ENCODE measurements at regions not wholly inside any gene's neighbourhood (a gene's known extent, or its start where the extent isn't known, plus 50 kb on each side); places are given as distances from the start of the nearest gene placed in this dataset.

DNA sequence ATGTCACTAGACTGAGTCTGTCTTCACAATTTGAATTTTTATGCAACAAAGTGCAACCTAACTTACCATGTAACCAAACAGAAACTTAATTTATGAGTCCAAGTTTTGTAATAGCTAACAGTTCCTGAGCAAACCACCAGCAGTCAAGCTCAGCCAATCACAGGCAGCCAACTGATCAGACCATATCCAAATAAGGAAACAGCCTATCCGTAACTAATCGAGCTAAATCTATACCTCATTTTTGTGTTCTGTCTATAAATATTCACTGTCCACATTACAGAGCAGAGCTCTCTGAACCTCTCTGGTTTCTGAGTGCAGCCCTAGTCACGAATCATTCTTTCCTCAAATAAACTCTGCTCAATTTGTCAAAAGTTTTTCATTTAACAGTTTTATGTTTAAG lies 367.6 kb downstream of the PRR32 start:
- Histone ChIP-seq H3K9me3 (ENCODE audit: control insufficient read depth in 4 of 4, low read length in 3 of 4) (no peaks in the 10 kb centered on the region), H3K4me1 (ENCODE audit: control insufficient read depth in 4 of 4, insufficient read depth in 4 of 4, low read length in 3 of 4) (no peaks in the 10 kb centered on the region), H3K27ac (ENCODE audit: low read depth in 1 of 2, low read length in 2 of 2) (no peak overlapping the region), H3K27me3 (ENCODE audit: control insufficient read depth in 4 of 4, insufficient read depth in 4 of 4, low read length in 3 of 4) (no peaks in the 10 kb centered on the region), H3K9ac (ENCODE audit: low read depth in 1 of 2, low read length in 2 of 2) (no peak overlapping the region), H3K36me3 (ENCODE audit: control insufficient read depth in 4 of 4, insufficient read depth in 3 of 4, low read depth in 1 of 4, low read length in 3 of 4) (no peaks in the 10 kb centered on the region), H3K4me3 (ENCODE audit: low read depth in 1 of 3, low read length in 3 of 3) (no peak overlapping the region)
- 75% methylated on average over 3 of the region's 3 CpGs for WGBS
- DNase-seq (ENCODE audit: low spot score) = no peak
- TF ChIP-seq NR2F2 (IDR thresholded peaks at IDR 0.05) (no peak), SP1 (IDR thresholded peaks at IDR 0.05) (no peak), HNF4G (IDR thresholded peaks at IDR 0.05) (no peak), FOXA2 (IDR thresholded peaks at IDR 0.05) (no peak), JUND (IDR thresholded peaks at IDR 0.05) (no peak)
- TF ChIP-seq, protein P1, sequence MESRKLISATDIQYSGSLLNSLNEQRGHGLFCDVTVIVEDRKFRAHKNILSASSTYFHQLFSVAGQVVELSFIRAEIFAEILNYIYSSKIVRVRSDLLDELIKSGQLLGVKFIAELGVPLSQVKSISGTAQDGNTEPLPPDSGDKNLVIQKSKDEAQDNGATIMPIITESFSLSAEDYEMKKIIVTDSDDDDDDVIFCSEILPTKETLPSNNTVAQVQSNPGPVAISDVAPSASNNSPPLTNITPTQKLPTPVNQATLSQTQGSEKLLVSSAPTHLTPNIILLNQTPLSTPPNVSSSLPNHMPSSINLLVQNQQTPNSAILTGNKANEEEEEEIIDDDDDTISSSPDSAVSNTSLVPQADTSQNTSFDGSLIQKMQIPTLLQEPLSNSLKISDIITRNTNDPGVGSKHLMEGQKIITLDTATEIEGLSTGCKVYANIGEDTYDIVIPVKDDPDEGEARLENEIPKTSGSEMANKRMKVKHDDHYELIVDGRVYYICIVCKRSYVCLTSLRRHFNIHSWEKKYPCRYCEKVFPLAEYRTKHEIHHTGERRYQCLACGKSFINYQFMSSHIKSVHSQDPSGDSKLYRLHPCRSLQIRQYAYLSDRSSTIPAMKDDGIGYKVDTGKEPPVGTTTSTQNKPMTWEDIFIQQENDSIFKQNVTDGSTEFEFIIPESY (IDR thresholded peaks at IDR 0.05) = no peak

DNA sequence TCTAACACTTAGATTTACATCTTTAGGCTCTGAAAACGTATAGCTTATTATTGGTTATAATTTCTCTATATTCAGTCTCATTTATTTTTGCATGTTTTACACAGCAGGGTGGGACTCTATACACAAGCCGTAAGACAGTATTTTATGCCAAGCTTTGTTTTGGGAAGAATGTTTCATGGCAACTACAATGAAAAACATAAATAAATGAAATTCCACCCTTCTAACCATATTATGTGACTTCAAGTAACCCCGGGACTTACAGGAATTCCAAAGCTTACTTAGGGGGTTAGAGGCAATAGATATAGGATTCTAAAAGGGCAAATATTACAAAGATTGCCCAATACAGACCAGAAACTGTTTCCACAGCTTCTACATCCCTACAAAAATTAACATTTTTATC lies 370.9 kb downstream of the PRR32 start:
- Histone ChIP-seq H3K9ac (ENCODE audit: low read depth in 1 of 2, low read length in 2 of 2) (no peak overlapping the region), H3K27me3 (ENCODE audit: control insufficient read depth in 4 of 4, insufficient read depth in 4 of 4, low read length in 3 of 4) (no peaks in the 10 kb centered on the region), H3K4me1 (ENCODE audit: control insufficient read depth in 4 of 4, insufficient read depth in 4 of 4, low read length in 3 of 4) (no peaks in the 10 kb centered on the region), H3K4me3 (ENCODE audit: low read depth in 1 of 3, low read length in 3 of 3) (no peak overlapping the region), H3K36me3 (ENCODE audit: control insufficient read depth in 4 of 4, insufficient read depth in 3 of 4, low read depth in 1 of 4, low read length in 3 of 4) (no peaks in the 10 kb centered on the region), H3K27ac (ENCODE audit: low read depth in 1 of 2, low read length in 2 of 2) (no peak overlapping the region), H3K9me3 (ENCODE audit: control insufficient read depth in 4 of 4, low read length in 3 of 4) (peaks cover 0 to 3% (median 0%) of the 10 kb centered on the region in 4 donors)
- TF ChIP-seq HNF4G (IDR thresholded peaks at IDR 0.05) = no peak
- TF ChIP-seq RAD21 (IDR thresholded peaks at IDR 0.05) = no peak
- WGBS = 54% methylated on average over 3 of the region's 3 CpGs
- no peak for DNase-seq (ENCODE audit: low spot score)

DNA sequence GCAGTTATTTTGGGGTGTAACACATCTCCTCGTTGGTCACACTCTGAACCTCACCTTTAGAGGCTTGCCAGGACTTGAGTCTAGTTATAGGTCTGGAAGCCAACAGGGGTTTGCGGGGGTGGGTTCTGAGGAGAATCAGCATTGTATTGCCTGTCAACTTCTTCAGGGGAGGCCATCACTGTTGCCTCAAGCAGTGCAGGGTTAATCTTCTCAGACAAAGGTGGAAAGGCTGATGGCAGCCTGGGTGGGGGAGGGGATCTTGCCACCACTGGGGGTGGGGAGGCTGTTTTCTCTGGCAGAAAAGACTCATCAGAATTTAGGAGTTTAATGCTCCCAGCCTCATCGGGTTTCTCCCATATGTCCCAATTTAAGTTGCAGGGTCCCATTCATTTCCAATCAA lies 387.8 kb downstream of the PRR32 start:
- no peak for DNase-seq (ENCODE audit: low spot score)
- no peak for TF ChIP-seq HNF4G (IDR thresholded peaks at IDR 0.05)
- no peak for TF ChIP-seq RAD21 (IDR thresholded peaks at IDR 0.05)
- no peak for TF ChIP-seq GABPA (IDR thresholded peaks at IDR 0.05 in 1 of 2, conservative IDR thresholded peaks at IDR 0.05 in 1 of 2)
- no peak for TF ChIP-seq RXRA (IDR thresholded peaks at IDR 0.05)
- TF ChIP-seq, protein P1 (IDR thresholded peaks at IDR 0.05) = no peak
- TF ChIP-seq EGR1 (IDR thresholded peaks at IDR 0.05; ENCODE audit: low read depth in 2 of 2) = no peak
- TF ChIP-seq, protein P2, sequence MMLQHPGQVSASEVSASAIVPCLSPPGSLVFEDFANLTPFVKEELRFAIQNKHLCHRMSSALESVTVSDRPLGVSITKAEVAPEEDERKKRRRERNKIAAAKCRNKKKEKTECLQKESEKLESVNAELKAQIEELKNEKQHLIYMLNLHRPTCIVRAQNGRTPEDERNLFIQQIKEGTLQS (IDR thresholded peaks at IDR 0.05) = no peak
- no peak for TF ChIP-seq JUND (IDR thresholded peaks at IDR 0.05)
- TF ChIP-seq, protein P3, sequence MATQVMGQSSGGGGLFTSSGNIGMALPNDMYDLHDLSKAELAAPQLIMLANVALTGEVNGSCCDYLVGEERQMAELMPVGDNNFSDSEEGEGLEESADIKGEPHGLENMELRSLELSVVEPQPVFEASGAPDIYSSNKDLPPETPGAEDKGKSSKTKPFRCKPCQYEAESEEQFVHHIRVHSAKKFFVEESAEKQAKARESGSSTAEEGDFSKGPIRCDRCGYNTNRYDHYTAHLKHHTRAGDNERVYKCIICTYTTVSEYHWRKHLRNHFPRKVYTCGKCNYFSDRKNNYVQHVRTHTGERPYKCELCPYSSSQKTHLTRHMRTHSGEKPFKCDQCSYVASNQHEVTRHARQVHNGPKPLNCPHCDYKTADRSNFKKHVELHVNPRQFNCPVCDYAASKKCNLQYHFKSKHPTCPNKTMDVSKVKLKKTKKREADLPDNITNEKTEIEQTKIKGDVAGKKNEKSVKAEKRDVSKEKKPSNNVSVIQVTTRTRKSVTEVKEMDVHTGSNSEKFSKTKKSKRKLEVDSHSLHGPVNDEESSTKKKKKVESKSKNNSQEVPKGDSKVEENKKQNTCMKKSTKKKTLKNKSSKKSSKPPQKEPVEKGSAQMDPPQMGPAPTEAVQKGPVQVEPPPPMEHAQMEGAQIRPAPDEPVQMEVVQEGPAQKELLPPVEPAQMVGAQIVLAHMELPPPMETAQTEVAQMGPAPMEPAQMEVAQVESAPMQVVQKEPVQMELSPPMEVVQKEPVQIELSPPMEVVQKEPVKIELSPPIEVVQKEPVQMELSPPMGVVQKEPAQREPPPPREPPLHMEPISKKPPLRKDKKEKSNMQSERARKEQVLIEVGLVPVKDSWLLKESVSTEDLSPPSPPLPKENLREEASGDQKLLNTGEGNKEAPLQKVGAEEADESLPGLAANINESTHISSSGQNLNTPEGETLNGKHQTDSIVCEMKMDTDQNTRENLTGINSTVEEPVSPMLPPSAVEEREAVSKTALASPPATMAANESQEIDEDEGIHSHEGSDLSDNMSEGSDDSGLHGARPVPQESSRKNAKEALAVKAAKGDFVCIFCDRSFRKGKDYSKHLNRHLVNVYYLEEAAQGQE (IDR thresholded peaks at IDR 0.05) = no peak
- TF ChIP-seq SP1 (IDR thresholded peaks at IDR 0.05) = no peak
- TF ChIP-seq, protein P4, sequence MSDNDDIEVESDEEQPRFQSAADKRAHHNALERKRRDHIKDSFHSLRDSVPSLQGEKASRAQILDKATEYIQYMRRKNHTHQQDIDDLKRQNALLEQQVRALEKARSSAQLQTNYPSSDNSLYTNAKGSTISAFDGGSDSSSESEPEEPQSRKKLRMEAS (IDR thresholded peaks at IDR 0.05) = no peak
- no peak for TF ChIP-seq NR2F2 (IDR thresholded peaks at IDR 0.05)
- TF ChIP-seq, protein P5, sequence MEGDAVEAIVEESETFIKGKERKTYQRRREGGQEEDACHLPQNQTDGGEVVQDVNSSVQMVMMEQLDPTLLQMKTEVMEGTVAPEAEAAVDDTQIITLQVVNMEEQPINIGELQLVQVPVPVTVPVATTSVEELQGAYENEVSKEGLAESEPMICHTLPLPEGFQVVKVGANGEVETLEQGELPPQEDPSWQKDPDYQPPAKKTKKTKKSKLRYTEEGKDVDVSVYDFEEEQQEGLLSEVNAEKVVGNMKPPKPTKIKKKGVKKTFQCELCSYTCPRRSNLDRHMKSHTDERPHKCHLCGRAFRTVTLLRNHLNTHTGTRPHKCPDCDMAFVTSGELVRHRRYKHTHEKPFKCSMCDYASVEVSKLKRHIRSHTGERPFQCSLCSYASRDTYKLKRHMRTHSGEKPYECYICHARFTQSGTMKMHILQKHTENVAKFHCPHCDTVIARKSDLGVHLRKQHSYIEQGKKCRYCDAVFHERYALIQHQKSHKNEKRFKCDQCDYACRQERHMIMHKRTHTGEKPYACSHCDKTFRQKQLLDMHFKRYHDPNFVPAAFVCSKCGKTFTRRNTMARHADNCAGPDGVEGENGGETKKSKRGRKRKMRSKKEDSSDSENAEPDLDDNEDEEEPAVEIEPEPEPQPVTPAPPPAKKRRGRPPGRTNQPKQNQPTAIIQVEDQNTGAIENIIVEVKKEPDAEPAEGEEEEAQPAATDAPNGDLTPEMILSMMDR (IDR thresholded peaks at IDR 0.05; ENCODE audit: low read depth, low read length, missing input control) = no peak
- no peak for TF ChIP-seq HNF4A (conservative IDR thresholded peaks at IDR 0.05)
- TF ChIP-seq FOXA1 (IDR thresholded peaks at IDR 0.05) = no peak
- H3K9ac ChIP-seq (ENCODE audit: low read depth in 1 of 2, low read length in 2 of 2) = no peak overlapping the region
- WGBS = 58% methylated on average over 3 of the region's 3 CpGs
- no peaks in the 10 kb centered on the region for H3K9me3 ChIP-seq (ENCODE audit: control insufficient read depth in 4 of 4, low read length in 3 of 4)
- H3K4me3 ChIP-seq (ENCODE audit: low read depth in 1 of 3, low read length in 3 of 3) = no peak overlapping the region
- H3K4me1 ChIP-seq (ENCODE audit: control insufficient read depth in 4 of 4, insufficient read depth in 4 of 4, low read length in 3 of 4) = no peaks in the 10 kb centered on the region
- H3K27ac ChIP-seq (ENCODE audit: low read depth in 1 of 2, low read length in 2 of 2) = no peak overlapping the region
- no peaks in the 10 kb centered on the region for H3K36me3 ChIP-seq (ENCODE audit: control insufficient read depth in 4 of 4, insufficient read depth in 3 of 4, low read depth in 1 of 4, low read length in 3 of 4)
- H3K27me3 ChIP-seq (ENCODE audit: control insufficient read depth in 4 of 4, insufficient read depth in 4 of 4, low read length in 3 of 4) = no peaks in the 10 kb centered on the region
